ENCODE measurements at regions not wholly inside any gene's neighbourhood (a gene's known extent, or its start where the extent isn't known, plus 50 kb on each side); places are given as distances from the start of the nearest gene placed in this dataset.

DNA sequence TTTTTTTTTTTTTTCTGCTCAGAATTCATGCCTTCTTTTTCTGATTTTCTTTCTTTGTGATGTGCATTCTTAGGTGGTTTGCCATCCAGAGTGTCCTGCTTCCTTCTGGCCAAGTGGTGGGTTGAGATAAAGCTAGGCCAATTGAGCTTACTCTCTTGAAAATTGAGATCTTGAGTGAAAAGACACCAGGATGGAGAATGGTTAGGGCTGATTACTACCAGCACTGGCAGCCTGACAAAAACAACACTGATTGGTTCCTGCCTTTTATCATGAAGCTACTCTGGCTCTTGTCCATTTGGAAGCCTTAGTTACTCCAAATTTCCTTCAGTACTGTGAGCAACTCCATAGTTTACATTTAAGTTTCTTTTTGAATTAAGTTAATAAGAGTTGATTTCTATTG lies 404.0 kb downstream of the PPARGC1A start:
- Histone ChIP-seq H2AFZ (ENCODE audit: low read length) (no peak overlapping the region), H3K4me3 (ENCODE audit: low read length) (no peak overlapping the region), H3K4me2 (ENCODE audit: low read depth, low read length) (no peak overlapping the region), H3K79me2 (ENCODE audit: low read length) (no peaks in the 10 kb centered on the region), H3K9ac (ENCODE audit: low read length) (no peak overlapping the region), H3K9me2 (replicated peaks; ENCODE audit: insufficient read depth, low read length) (no peaks in the 10 kb centered on the region), H3K27ac (ENCODE audit: low read length) (no peak overlapping the region), H3K36me3 (replicated peaks; ENCODE audit: insufficient read depth, low read length) (no peaks in the 10 kb centered on the region), H3K9me3 (replicated peaks; ENCODE audit: insufficient read depth, low read length) (no peaks in the 10 kb centered on the region), H3F3A (ENCODE audit: insufficient read depth, low read length) (no peaks in the 10 kb centered on the region), H4K20me1 (ENCODE audit: insufficient read depth, low read length) (no peaks in the 10 kb centered on the region), H3K27me3 (replicated peaks; ENCODE audit: insufficient read depth, low read length) (no peaks in the 10 kb centered on the region), H3K4me1 (ENCODE audit: low read length) (no peaks in the 10 kb centered on the region)
- TF ChIP-seq EZH2phosphoT487 (IDR thresholded peaks at IDR 0.05; ENCODE audit: low read length) (no peak), CTCF (IDR thresholded peaks at IDR 0.05; ENCODE audit: low read length) (no peak), EZH2 (optimal IDR thresholded peaks at IDR 0.05; ENCODE audit: low read depth, low read length) (no peak)
- DNase-seq, result no peak

- DNase-seq, result no peak
- Histone ChIP-seq H3K4me2 (ENCODE audit: low read depth, low read length) (no peak overlapping the region), H4K20me1 (ENCODE audit: insufficient read depth, low read length) (no peaks in the 10 kb centered on the region), H3K4me3 (ENCODE audit: low read length) (no peak overlapping the region), H3K27me3 (replicated peaks; ENCODE audit: insufficient read depth, low read length) (no peaks in the 10 kb centered on the region), H3K36me3 (replicated peaks; ENCODE audit: insufficient read depth, low read length) (no peaks in the 10 kb centered on the region), H3K9ac (ENCODE audit: low read length) (no peak overlapping the region), H3K4me1 (ENCODE audit: low read length) (no peaks in the 10 kb centered on the region), H3K9me3 (replicated peaks; ENCODE audit: insufficient read depth, low read length) (no peaks in the 10 kb centered on the region), H3F3A (ENCODE audit: insufficient read depth, low read length) (no peaks in the 10 kb centered on the region), H2AFZ (ENCODE audit: low read length) (no peak overlapping the region), H3K79me2 (ENCODE audit: low read length) (no peaks in the 10 kb centered on the region), H3K27ac (ENCODE audit: low read length) (no peak overlapping the region), H3K9me2 (replicated peaks; ENCODE audit: insufficient read depth, low read length) (no peaks in the 10 kb centered on the region)
- TF ChIP-seq EZH2 (optimal IDR thresholded peaks at IDR 0.05; ENCODE audit: low read depth, low read length), result no peak
- no peak for TF ChIP-seq EZH2phosphoT487 (IDR thresholded peaks at IDR 0.05; ENCODE audit: low read length)
- no peak for TF ChIP-seq CTCF (IDR thresholded peaks at IDR 0.05; ENCODE audit: low read length)
Observed at GRCh38 chr4:23484689-23485088, 405.2 kb downstream of the PPARGC1A start.

GRCh38 chr4:23483320-23483960 lies 406.4 kb downstream of the PPARGC1A start:
- Histone ChIP-seq H3K9me2 (replicated peaks; ENCODE audit: insufficient read depth, low read length) (no peaks in the 10 kb centered on the region), H3K36me3 (replicated peaks; ENCODE audit: insufficient read depth, low read length) (no peaks in the 10 kb centered on the region), H3K27me3 (replicated peaks; ENCODE audit: insufficient read depth, low read length) (no peaks in the 10 kb centered on the region), H3K9me3 (replicated peaks; ENCODE audit: insufficient read depth, low read length) (no peaks in the 10 kb centered on the region), H2AFZ (ENCODE audit: low read length) (no peak overlapping the region), H3K79me2 (ENCODE audit: low read length) (no peaks in the 10 kb centered on the region), H3F3A (ENCODE audit: insufficient read depth, low read length) (no peaks in the 10 kb centered on the region), H3K9ac (ENCODE audit: low read length) (no peak overlapping the region), H3K4me3 (ENCODE audit: low read length) (no peak overlapping the region), H3K4me2 (ENCODE audit: low read depth, low read length) (no peak overlapping the region), H4K20me1 (ENCODE audit: insufficient read depth, low read length) (no peaks in the 10 kb centered on the region), H3K4me1 (ENCODE audit: low read length) (no peaks in the 10 kb centered on the region), H3K27ac (ENCODE audit: low read length) (no peak overlapping the region)
- TF ChIP-seq CTCF (IDR thresholded peaks at IDR 0.05; ENCODE audit: low read length) (no peak), EZH2 (optimal IDR thresholded peaks at IDR 0.05; ENCODE audit: low read depth, low read length) (no peak), EZH2phosphoT487 (IDR thresholded peaks at IDR 0.05; ENCODE audit: low read length) (no peak)
- DNase-seq, result no peak
